SK-N-SH (cell line): ENCODE measurements at regions not wholly inside any gene's neighbourhood (a gene's known extent, or its start where the extent isn't known, plus 50 kb on each side); places are given as distances from the start of the nearest gene placed in this dataset.

Source experiments
- CTCF ChIA-PET: fragments of 300-600, 350-600 bp; formaldehyde crosslinking; extraction: SDS; loops from one replicate; lab custom pipeline; 2021; lab: Yijun Ruan, JAX
- POLR2A ChIA-PET: fragments of 350-600 bp; sonication (Branson Sonifier 250); formaldehyde crosslinking; extraction: SDS; loops from one replicate; lab custom pipeline; 2020; ENCODE audit warnings: antibody characterized with exemption, inconsistent platforms; lab: Yijun Ruan, JAX
- DNase-seq: peaks from one replicate; pipeline ENCODE4 v3.0.0; 2012
- H2AFZ ChIP-seq: fragments of 200-600 bp; sonication (generic); 2 replicates; pipeline ENCODE4 v1.8.1; 2016; ENCODE audit warnings: antibody characterized with exemption, mild to moderate bottlenecking, low read depth
- H3F3A ChIP-seq: fragments of 200-600 bp; sonication (generic); replicated peaks from 2 replicates; pipeline ENCODE3; 2016; ENCODE audit warnings: antibody characterized with exemption, mild to moderate bottlenecking; ENCODE audit not compliant: insufficient read depth
- H3K27ac ChIP-seq, 2 experiments: fragments of 200-500 bp in 1 of 2; fragments of 200-600 bp in 1 of 2; sonication (Bioruptor generic) in 1 of 2; sonication (generic), shearing (Covaris generic) in 1 of 2; 2 replicates each; pipeline versions ENCODE4 v1.5.1 to v1.6.1; 2014 to 2016; ENCODE audit warnings: low read depth in 2 of 2, inconsistent platforms in 1 of 2, low read length in 1 of 2, mild to moderate bottlenecking in 1 of 2, mixed read lengths in 1 of 2
- H3K27me3 ChIP-seq: fragments of 200-600 bp; sonication (generic), shearing (Covaris generic); 2 replicates; pipeline ENCODE4 v1.6.1; 2016; ENCODE audit warnings: mixed run types; ENCODE audit not compliant: insufficient read depth
- H3K36me3 ChIP-seq, 2 experiments: fragments of 200-500 bp in 1 of 2; fragments of 200-600 bp in 1 of 2; sonication (Bioruptor generic) in 1 of 2; sonication (generic) in 1 of 2; replicated peaks in 1 of 2; 2 replicates each; pipeline versions ENCODE3 to v1.5.1; 2014 to 2016; ENCODE audit warnings: low read length in 1 of 2, mild to moderate bottlenecking in 1 of 2; ENCODE audit not compliant: insufficient read depth in 2 of 2, control insufficient read depth in 1 of 2
- H3K4me1 ChIP-seq, 2 experiments: fragments of 200-500 bp in 1 of 2; fragments of 200-600 bp in 1 of 2; sonication (Bioruptor generic) in 1 of 2; sonication (generic), shearing (Covaris generic) in 1 of 2; 2 replicates each; pipeline versions ENCODE4 v1.5.1 to v1.6.1; 2014 to 2016; ENCODE audit warnings: low read depth in 1 of 2, low read length in 1 of 2, mixed run types in 1 of 2; ENCODE audit not compliant: insufficient read depth in 2 of 2, control insufficient read depth in 1 of 2
- H3K4me2 ChIP-seq: fragments of 200-600 bp; sonication (generic), shearing (Covaris generic); 2 replicates; pipeline ENCODE4 v1.6.1; 2017; ENCODE audit warnings: mixed run types
- H3K4me3 ChIP-seq, 2 experiments: fragments of 200-500 bp in 1 of 2; fragments of 200-600 bp in 1 of 2; sonication (Bioruptor generic) in 1 of 2; sonication (generic), shearing (Covaris generic) in 1 of 2; 2 replicates each; pipeline versions ENCODE4 v1.5.1 to v1.8.1; 2014 to 2016; ENCODE audit warnings: low read depth in 2 of 2, inconsistent platforms in 1 of 2, low read length in 1 of 2, mild to moderate bottlenecking in 1 of 2, mixed read lengths in 1 of 2, moderate library complexity in 1 of 2
- H3K79me2 ChIP-seq: fragments of 200-600 bp; sonication (generic); 2 replicates; pipeline ENCODE4 v1.8.1; 2017; ENCODE audit warnings: mild to moderate bottlenecking; ENCODE audit not compliant: insufficient read depth
- H3K9ac ChIP-seq: fragments of 200-600 bp; sonication (generic); 2 replicates; pipeline ENCODE4 v1.6.1; 2017; ENCODE audit warnings: mixed run types
- H3K9me2 ChIP-seq: fragments of 200-600 bp; sonication (generic); 2 replicates; pipeline ENCODE4 v1.6.1; 2017; ENCODE audit warnings: mixed run types
- H3K9me3 ChIP-seq: fragments of 200-600 bp; sonication (generic); 2 replicates; pipeline ENCODE4 v1.6.1; 2017; ENCODE audit warnings: mixed run types, mild to moderate bottlenecking, moderate library complexity
- H4K20me1 ChIP-seq: fragments of 200-600 bp; sonication (generic); 2 replicates; pipeline ENCODE4 v1.6.1; 2017; ENCODE audit warnings: mild to moderate bottlenecking, mixed run types; ENCODE audit not compliant: insufficient read depth
- CHD2 ChIP-seq: fragments of 150-350 bp; IDR thresholded peaks from 2 replicates; pipeline ENCODE4 v1.6.1; 2018; ENCODE audit warnings: low read length; ENCODE audit not compliant: partially characterized antibody
- CTCF ChIP-seq: fragments of 200-600 bp; sonication (generic); IDR thresholded peaks from 2 replicates; pipeline ENCODE4 v1.6.1; 2017; ENCODE audit warnings: antibody characterized with exemption, mild to moderate bottlenecking, moderate library complexity
- ELF1 ChIP-seq: IDR thresholded peaks from 2 replicates; pipeline ENCODE4 v1.4.0; 2012
- EZH2phosphoT487 ChIP-seq: fragments of 200-600 bp; sonication (generic); IDR thresholded peaks from 2 replicates; pipeline ENCODE4 v1.6.1; 2017; ENCODE audit warnings: low read depth, mixed run types, mild to moderate bottlenecking, antibody characterized with exemption, moderate library complexity, borderline replicate concordance
- FOXM1 ChIP-seq: IDR thresholded peaks from 2 replicates; pipeline ENCODE4 v1.4.0; 2012; ENCODE audit warnings: low read depth, mild to moderate bottlenecking
- GATA2 ChIP-seq: sonication (generic); formaldehyde crosslinking; IDR thresholded peaks from 2 replicates; pipeline ENCODE4 v1.5.0; 2020; ENCODE audit warnings: mild to moderate bottlenecking, missing genetic modification reagents
- JUND ChIP-seq: IDR thresholded peaks from 2 replicates; pipeline ENCODE4 v1.4.0; 2012
- MAX ChIP-seq: IDR thresholded peaks from 2 replicates; pipeline ENCODE4 v1.4.0; 2012; ENCODE audit warnings: low read depth
- MXI1 ChIP-seq: IDR thresholded peaks from 2 replicates; pipeline ENCODE4 v1.6.1; 2012; ENCODE audit warnings: mild to moderate bottlenecking, low read depth, low read length, improper control_type of control experiment
- NFIC ChIP-seq: IDR thresholded peaks from 2 replicates; pipeline ENCODE4 v1.4.0; 2012; ENCODE audit warnings: borderline replicate concordance
- NRF1 ChIP-seq: IDR thresholded peaks from 2 replicates; pipeline ENCODE4 v1.6.1; 2012; ENCODE audit warnings: low read depth, mild to moderate bottlenecking, low read length
- PBX3 ChIP-seq: IDR thresholded peaks from 2 replicates; pipeline ENCODE4; 2012
- RAD21 ChIP-seq: IDR thresholded peaks from 2 replicates; pipeline ENCODE4 v1.6.1; 2012; ENCODE audit warnings: mild to moderate bottlenecking, low read length
- RCOR1 ChIP-seq: fragments of 150-350 bp; IDR thresholded peaks from 2 replicates; pipeline ENCODE4 v1.6.1; 2017; ENCODE audit warnings: antibody characterized with exemption, low read length
- RFX5 ChIP-seq: IDR thresholded peaks from 2 replicates; pipeline ENCODE4 v1.6.1; 2012; ENCODE audit warnings: mild to moderate bottlenecking, improper control_type of control experiment, low read length
- RXRA ChIP-seq: IDR thresholded peaks from 2 replicates; pipeline ENCODE4 v1.4.0; 2012; ENCODE audit warnings: low read depth, mild to moderate bottlenecking, borderline replicate concordance
- SIN3A ChIP-seq: IDR thresholded peaks from 2 replicates; pipeline ENCODE4 v1.6.1; 2012; ENCODE audit warnings: low read depth, mild to moderate bottlenecking, low read length, moderate library complexity, borderline replicate concordance
- SMC3 ChIP-seq: IDR thresholded peaks from 2 replicates; pipeline ENCODE4 v1.6.1; 2012; ENCODE audit warnings: low read depth, low read length, improper control_type of control experiment
- TAF1 ChIP-seq: IDR thresholded peaks from 2 replicates; pipeline ENCODE4 v1.6.1; 2012; ENCODE audit warnings: low read depth, mild to moderate bottlenecking, low read length, moderate library complexity, borderline replicate concordance
- TCF12 ChIP-seq: IDR thresholded peaks from 2 replicates; pipeline ENCODE4 v1.4.0; 2012
- TEAD4 ChIP-seq: IDR thresholded peaks from 2 replicates; pipeline ENCODE4 v1.4.0; 2012; ENCODE audit warnings: mild to moderate bottlenecking, borderline replicate concordance; ENCODE audit not compliant: insufficient read depth
- USF1 ChIP-seq: IDR thresholded peaks from 2 replicates; pipeline ENCODE4 v1.4.0; 2012; ENCODE audit warnings: low read depth, borderline replicate concordance
- YY1 ChIP-seq: IDR thresholded peaks from 2 replicates; pipeline ENCODE4 v1.4.0; 2012; ENCODE audit warnings: low read depth, mild to moderate bottlenecking
- ZBTB33 ChIP-seq: IDR thresholded peaks from 2 replicates; pipeline ENCODE4 v1.4.0; 2012; ENCODE audit warnings: low read depth, borderline replicate concordance
- WGBS: methylation state at CpG from one replicate; pipeline ENCODE4 v1.1.6; 2017; ENCODE audit warnings: low lambda C conversion rate; 5-methylcytosine and 5-hydroxymethylcytosine counted together

GRCh38 chr10:85175635-85176034 is 847.2 kb downstream of the CCSER2 start:
- TF ChIP-seq TEAD4 (no peak), ELF1 (no peak), RXRA (no peak), RCOR1 (no peak), SIN3A (no peak), ZBTB33 (no peak), PBX3 (no peak), NFIC (no peak)
- Histone ChIP-seq H3K4me2 (no peak overlapping the region), H3K4me1 (no peaks in the 10 kb centered on the region), H3K27me3 (no peaks in the 10 kb centered on the region), H3F3A (no peaks in the 10 kb centered on the region), H4K20me1 (no peaks in the 10 kb centered on the region), H3K4me3 (no peak overlapping the region), H2AFZ (no peak overlapping the region), H3K79me2 (no peaks in the 10 kb centered on the region), H3K27ac (no peak overlapping the region), H3K9ac (no peak overlapping the region), H3K9me2 (no peaks in the 10 kb centered on the region), H3K36me3 (no peaks in the 10 kb centered on the region), H3K9me3 (no peaks in the 10 kb centered on the region)
- DNase-seq, result no peak
- CTCF ChIA-PET, result interaction anchor here (0.6 to 1.4 kb wide), 2 partner anchors 15 to 34 kb away, joined by 3 read pairs; no protein-coding TSS in a partner anchor
- POLR2A ChIA-PET, result no interaction called here
- WGBS, result 0% methylated on average over 1 of the region's 1 CpG

- Histone ChIP-seq H3K27me3 (no peaks in the 10 kb centered on the region), H2AFZ (no peak overlapping the region)
- TF ChIP-seq CTCF (no peak), NRF1 (no peak), CHD2 (no peak), EZH2phosphoT487 (no peak), JUND (no peak), YY1 (no peak), MAX (no peak), ELF1 (no peak), RFX5 (no peak), SMC3 (no peak), FOXM1 (no peak), USF1 (no peak), MXI1 (no peak), TEAD4 (no peak), TAF1 (no peak), GATA2 (CRISPR knock-in tag) (no peak), PBX3 (no peak), RAD21 (no peak), TCF12 (no peak)
- TF ChIP-seq, all 33 proteins: peak for 0
- Histone ChIP-seq H3K27ac (no peak overlapping the region), H3K9me3 (no peaks in the 10 kb centered on the region; the same call in 1 of the 2 replicates), H3K4me1 (no peaks in the 10 kb centered on the region), H3K9me2 (no peaks in the 10 kb centered on the region), H3K9ac (no peak overlapping the region), H3K79me2 (no peaks in the 10 kb centered on the region), H3K4me3 (no peak overlapping the region), H4K20me1 (no peaks in the 10 kb centered on the region), H3K4me2 (no peak overlapping the region), H3K36me3 (no peaks in the 10 kb centered on the region), H3F3A (no peaks in the 10 kb centered on the region)
- ChIA-PET POLR2A (no interaction called here), CTCF (no interaction called here)
- no peak for DNase-seq
- WGBS, result 94% methylated on average over 2 of the region's 2 CpGs
Measured at GRCh38 chr10:85177767-85178166, 849.4 kb downstream of the CCSER2 start.
